ENCODE measurements at regions not wholly inside any gene's neighbourhood (a gene's known extent, or its start where the extent isn't known, plus 50 kb on each side); places are given as distances from the start of the nearest gene placed in this dataset.

DNA sequence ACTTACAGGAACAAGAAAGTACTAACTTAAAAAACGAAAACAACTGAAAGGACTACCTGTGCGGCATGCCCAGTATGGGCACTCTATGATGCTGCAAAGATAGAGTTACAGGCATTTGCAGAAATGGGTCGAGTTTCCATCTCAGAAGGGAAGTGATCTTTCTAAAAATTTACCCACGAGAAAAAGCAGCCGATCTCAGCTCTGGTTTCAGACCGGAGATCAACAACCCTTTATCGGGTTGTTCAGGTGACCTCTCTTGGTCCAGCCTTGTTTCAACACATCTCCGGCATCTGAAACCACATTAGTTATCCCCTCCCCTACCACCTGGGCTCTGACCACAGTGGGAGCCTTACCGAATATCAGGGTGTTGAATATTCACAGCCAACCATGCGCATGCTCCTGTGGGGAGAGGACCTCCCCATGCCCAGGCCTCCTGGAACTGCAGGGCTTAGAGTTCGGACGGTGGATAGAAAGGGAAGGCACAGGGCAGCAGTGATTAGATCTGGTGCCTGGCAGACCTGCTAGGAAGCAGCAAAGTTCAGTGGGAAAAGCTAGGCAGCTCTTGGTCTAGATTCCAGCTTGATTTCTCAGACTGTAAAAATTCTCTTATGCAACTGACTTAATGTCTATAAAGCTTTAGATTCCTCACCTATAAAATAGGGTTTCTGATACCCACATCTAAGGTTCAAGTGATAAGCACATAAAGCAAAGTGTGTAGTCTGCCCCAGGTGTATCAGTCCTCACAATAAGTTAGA lies 906.0 kb downstream of the VRK1 start:
- no peak for DNase-seq
- no peak for ATAC-seq
- intact Hi-C loops (cut with micrococcal nuclease), result no loop called here

DNA sequence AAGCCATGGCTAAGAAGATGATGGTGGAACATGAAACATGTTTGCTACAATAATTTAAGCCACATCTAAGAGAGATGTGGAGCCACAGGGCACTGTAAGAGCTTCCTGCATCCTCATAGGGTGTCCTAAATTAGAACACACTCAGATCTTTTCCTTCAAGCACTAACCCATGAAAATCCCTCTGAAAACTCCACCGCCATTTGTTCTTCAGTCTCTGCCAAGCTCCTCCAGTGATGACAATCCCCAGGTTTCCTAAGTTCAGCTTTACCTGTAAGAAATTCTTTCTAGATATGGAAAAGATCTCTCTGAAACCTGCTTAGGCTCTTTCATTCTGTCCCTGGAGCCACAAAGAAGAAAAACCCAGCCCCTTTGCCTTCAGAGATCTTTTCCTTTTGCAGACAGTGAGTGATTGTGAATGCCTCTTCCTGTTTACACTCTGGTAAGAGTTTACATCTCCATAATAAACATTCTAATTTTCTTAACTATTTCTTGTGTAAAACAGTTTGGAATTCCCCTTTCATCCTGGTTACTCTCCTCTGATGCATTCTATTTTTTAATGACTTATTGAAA lies 907.2 kb downstream of the VRK1 start:
- no peak for ATAC-seq
- DNase-seq, result no peak
- intact Hi-C loops (cut with micrococcal nuclease), result no loop called here

DNA sequence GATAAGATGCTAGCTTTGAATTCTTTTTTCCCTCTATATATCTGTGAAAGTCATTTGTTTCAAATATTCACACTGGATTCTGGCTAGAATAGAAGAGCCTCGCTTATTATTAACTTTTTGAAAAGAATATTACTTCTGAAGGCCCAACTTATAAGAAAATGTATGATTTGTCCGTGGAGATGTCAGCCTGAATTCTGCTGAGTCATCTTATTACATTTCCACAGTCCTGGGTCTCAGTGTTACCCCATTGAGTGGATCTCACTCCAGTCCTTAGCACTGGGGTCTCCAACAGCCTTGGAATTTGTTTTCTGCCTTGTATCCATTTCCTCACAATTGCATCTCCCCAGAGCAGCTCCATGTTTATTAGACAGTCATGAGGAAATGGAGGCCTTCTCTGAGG lies 907.9 kb downstream of the VRK1 start:
- ATAC-seq (no peak), DNase-seq (no peak)
- intact Hi-C loops (cut with micrococcal nuclease), result no loop called here

DNA sequence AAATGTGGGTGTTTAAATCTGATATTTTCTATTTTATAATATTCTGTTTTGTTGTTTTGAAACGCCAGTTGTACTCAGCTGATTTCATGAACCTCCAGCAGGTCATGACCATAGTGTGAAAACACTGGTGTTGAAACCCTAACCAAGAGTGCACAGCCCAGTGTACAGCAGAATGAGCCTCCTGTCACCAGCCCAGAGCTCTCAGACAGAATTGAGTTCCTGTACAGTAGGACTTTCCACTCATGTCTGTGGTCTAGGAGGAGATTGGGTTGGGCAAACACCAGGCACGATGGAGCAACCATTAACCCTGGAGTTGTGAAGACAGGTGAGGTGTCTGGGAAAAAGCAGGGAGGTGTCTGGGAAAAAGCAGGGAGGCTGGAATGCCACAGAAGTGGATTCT lies 908.8 kb downstream of the VRK1 start:
- no peak for ATAC-seq
- intact Hi-C loops (cut with micrococcal nuclease), result no loop called here
- no peak for DNase-seq

DNA sequence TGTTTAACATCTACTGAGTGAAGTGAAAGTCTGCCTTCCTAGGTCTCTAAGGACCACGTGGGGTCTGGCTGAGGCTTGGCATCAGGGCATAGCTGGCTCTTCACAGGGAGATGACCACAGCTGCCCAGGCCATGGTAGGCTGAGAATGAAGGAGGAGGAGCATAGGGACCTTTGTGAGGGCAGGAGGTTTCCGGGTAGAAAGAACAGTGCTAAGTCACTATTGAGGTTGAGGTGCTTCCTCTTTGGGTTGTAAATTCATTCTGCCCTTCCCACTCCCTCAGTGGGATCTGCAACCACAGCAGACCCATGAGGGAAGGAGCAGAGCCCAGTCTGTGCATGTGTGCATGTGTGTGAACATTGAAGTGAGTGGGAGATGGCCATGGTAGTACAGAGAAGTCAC lies 909.6 kb downstream of the VRK1 start:
- DNase-seq (no peak), ATAC-seq (no peak)
- intact Hi-C loops (cut with micrococcal nuclease), result no loop called here

DNA sequence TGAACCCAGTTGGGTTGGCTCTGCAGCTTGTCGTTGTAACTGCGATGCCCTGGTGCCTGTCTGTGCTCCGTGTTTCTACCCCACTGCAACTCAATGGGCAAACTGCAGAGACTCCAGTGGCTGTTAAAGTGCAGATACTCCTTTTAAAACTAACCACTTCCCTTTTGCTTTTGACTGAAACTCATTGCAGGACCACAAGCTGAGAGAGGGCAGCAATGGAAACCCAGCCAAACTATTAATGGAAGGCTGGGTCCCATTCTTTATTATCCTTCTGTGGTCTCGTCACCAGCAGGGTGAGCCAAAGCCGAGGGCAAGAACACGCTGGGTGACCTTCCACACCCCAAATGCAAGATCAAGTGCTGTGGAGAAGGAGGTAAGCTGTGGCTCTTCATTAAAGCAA lies 910.4 kb downstream of the VRK1 start:
- ATAC-seq (no peak), DNase-seq (no peak)
- intact Hi-C loops (cut with micrococcal nuclease), result no loop called here

DNA sequence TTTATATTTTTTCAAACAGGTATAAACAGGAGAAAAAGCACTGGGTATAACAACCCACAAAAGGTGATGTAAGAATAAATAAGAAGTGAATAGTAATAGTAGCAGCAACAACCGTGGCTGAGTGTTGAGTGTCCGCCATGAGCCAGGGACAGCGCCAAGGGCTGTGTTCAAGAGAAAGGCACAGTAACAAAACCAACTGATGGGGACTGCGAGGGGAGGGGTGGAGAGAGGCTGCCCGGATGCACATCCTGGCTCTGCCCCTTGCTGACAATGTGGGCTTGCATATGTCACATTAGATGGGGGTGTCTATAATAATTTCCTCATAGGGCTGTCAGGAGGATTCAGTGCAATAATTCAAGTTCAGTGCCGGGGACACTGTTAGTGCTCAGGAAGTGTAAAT lies 912.4 kb downstream of the VRK1 start:
- DNase-seq (no peak), ATAC-seq (no peak)
- intact Hi-C loops (cut with micrococcal nuclease), result no loop called here

DNA sequence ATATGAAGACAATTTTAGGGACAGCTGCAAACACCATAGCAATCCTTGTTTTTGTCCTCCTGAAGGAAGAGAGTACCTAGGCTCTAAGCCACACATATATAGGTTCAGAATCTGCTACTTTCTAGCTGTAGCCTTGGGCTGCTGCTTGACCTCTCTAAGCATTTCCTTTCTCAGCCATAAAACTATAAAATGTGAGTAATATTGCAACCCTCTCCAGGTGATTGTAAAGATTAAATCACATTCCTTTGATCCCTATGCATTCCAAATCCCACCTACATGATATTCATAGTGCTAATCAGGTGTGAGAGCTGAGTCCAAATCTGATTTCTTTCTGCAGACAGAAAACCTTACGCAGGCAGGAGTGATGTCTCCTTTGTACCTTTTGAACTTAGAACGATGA lies 913.5 kb downstream of the VRK1 start:
- no peak for ATAC-seq
- intact Hi-C loops (cut with micrococcal nuclease), result no loop called here
- DNase-seq, result no peak

DNA sequence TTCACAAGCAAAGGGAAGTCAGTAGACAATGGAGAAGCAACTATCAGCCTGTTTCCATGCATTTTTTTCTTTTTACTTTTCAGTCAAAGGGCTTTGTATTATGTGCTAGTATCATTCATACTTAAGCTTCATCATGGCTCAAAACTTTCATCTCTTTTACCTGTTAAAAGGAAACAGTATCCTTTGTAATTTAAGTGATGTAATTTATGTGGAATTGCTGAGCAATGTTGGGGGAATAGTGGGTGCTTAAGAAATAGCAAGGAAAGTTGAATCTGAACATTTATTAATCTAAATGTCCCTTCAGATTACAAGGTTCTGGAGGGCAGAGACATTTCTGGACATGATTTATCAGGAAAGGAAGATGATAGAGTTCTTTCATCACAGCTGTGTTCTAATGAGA lies 915.3 kb downstream of the VRK1 start:
- ATAC-seq (no peak), DNase-seq (no peak)
- intact Hi-C loops (cut with micrococcal nuclease), result no loop called here

DNA sequence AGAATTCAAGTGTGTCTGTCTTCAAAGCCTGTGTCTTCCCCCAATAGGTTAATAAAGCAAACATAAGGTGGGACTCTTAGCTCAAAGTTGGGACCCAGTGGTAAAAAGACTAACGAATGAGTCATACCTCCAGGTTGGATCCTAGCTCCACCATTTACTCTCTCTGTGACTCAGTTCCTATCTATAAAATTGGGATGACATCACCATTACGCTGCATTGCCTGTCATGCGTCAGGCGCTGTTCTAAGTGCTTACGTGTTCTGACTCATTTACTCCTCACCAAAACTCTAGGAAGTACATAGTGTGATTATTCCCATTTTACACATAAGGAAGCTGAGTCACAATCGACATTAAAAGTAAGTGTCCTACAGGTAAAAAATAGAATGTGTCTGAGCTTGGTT lies 915.8 kb downstream of the VRK1 start:
- DNase-seq, result no peak
- intact Hi-C loops (cut with micrococcal nuclease), result no loop called here
- no peak for ATAC-seq

DNA sequence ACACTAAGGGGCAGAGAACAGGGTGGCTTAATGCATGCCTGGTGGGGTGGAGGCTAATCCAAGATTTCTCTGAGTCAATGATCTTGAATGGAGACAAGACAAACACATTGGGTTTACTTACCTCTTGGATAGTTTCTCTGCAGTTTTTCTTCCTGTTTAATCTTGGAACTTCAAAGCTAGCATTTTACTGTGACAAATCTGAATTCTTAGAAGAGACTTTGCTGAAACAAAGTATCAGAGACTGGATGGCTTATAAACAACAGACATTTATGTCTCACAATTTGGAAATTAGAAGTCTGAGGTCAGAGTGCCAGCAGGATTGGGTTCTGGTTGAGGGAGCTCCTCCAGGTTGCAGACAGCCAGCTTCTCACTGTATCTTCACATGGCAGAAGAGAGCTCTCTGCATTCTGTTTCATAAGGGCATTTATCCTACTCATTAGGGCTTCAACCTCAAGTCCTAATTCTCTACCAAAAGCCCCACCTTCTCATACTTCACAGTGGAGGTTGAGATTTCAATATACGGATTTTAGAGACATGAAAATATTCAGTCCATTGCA lies 921.8 kb downstream of the VRK1 start:
- intact Hi-C loops (cut with micrococcal nuclease), result no loop called here

DNA sequence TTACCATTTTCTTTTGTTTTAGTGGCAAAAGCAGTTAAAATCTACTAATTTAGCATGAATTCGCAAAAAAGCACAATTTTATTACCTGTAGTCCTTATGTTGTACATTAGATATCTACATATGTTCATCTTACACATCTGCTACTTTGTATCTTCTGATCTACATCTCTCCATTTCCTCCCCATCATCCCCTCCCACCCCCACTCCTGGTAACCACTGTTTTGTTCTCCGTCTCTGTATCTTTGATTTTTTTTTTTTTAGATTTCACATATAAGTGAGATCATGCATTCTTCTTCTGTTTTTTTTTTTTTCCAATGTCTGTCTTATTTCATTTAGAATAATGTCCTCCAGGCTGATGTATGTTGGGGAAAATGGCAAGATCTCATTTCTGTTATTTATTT lies 922.7 kb downstream of the VRK1 start:
- ATAC-seq (no peak), DNase-seq (no peak)
- intact Hi-C loops (cut with micrococcal nuclease), result no loop called here

More for the DNA sequence above, 921.8 kb downstream of the VRK1 start:
- ATAC-seq, result no peak
- DNase-seq, result no peak

DNA sequence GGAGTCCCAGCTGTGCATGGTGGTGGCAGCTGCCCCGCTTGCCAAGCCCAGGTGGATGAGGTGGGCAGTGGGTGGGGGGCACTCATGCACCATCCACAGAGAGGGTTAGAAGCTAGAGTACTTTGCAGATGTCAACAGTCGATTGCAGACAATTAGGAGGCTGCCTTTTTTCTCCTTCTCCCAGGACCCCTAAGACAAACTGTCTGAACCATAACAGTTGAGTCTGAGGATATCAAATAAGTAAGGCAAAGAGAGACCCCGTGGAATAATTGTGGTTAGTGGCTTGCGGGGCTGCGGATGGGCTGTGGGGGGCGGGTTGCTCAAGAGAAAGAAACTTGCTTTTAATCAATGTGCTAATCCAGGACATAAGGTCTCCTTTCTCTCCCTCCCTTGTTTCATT lies 926.2 kb downstream of the VRK1 start:
- no peak for ATAC-seq
- intact Hi-C loops (cut with micrococcal nuclease), result no loop called here
- no peak for DNase-seq

DNA sequence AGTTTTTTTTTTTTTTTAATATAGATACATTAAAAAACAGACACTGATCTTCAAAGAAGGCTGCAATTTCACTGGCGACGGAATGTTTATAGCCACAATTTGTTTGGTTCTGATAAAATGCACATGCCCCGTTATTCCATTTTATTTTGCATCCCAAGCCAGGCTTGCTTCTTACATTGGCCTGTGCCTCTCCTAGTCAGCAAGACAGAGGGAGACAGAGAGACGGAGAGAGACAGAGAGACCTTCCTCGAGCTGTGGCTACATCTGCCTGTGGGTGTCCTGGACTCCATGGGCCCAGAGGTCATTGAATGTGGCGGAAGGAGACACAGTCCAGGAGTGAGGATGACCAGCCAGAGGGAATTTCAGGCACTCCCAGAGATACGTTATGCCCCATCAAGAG lies 926.6 kb downstream of the VRK1 start:
- no peak for ATAC-seq
- intact Hi-C loops (cut with micrococcal nuclease), result no loop called here
- no peak for DNase-seq

DNA sequence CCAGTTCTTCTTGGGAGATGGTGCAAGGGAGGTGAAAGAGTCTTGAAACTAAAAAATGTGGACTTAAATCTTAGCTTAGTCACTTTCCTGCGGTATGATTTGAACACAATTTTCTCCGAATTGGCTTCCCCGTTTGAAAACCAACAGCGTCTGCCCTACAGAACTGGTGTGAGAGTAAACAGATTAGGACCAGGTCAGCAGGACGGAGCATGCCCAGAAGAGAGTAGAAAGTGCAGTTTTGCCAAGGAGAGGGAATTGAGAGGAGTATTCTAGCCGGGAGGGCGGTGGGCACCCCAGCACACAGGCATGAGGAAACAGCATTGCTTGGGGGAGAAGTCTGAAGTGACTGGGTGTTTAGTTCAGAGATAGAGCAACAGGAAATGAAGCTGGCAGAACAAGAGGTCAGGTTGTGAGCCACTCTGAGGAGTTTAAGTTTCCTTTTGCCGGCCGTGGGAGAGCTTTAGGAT lies 927.1 kb downstream of the VRK1 start:
- no peak for ATAC-seq
- DNase-seq, result no peak
- intact Hi-C loops (cut with micrococcal nuclease), result no loop called here

DNA sequence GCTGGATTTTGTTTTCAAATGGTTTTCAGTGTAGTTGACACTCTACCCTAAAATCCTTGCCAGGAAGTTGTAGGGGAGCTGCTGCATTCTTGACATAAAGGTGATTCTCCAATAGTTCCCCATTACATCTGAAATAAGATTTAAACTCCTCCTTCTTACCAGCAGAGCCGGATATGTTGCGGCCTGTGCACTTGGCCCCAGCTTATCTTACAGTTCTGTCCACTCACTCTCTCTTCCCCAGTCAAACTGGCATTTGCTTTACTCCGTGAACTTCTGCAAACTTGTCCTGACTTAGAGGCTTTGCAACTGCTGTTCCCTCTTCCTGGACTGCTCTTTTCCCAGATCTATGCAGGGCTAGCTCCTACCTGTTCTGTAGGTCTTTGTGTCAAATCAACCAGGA lies 929.5 kb downstream of the VRK1 start:
- intact Hi-C loops (cut with micrococcal nuclease), result no loop called here
- ATAC-seq, result no peak
- DNase-seq, result no peak

DNA sequence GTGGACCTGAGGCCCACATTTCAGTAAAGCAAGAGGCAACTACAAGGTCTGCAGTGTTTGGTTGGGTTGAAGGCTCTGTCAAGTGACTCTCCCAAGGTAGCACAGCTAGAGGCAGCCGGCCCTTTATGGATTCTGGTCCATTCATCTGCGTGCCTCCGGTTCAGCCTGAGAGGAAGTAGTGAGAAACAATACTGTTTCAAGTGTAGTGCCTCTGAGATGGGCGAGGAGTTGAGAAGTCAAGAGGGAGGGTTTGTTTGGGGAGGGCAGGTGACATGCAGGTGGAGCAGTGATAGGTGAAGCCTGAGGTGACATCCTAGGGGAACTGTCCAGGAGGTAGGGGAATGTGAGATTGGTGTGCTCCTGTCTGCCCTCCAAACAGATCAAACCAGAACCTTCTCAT lies 933.5 kb downstream of the VRK1 start:
- ATAC-seq (no peak), DNase-seq (no peak)
- intact Hi-C loops (cut with micrococcal nuclease), result no loop called here

DNA sequence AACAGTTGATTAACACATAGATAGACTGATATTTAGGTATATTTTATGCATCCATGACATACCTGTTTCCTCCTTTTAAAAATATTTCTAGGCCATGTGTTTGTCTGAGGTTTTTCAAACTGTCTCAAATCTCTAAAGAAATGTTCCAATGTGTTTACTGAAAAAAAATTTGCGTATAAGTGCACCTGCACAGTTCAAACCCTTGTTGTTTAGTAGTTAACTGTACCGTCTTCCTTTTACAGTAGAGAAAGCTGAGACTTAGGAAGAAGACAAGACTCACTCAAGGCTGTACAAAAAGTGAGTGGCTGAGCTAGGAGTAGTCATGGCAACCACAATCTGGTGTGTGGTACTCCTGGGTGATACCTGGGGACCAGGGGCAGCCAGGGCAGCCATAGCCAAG lies 934.6 kb downstream of the VRK1 start:
- DNase-seq (no peak), ATAC-seq (no peak)
- intact Hi-C loops (cut with micrococcal nuclease), result no loop called here

DNA sequence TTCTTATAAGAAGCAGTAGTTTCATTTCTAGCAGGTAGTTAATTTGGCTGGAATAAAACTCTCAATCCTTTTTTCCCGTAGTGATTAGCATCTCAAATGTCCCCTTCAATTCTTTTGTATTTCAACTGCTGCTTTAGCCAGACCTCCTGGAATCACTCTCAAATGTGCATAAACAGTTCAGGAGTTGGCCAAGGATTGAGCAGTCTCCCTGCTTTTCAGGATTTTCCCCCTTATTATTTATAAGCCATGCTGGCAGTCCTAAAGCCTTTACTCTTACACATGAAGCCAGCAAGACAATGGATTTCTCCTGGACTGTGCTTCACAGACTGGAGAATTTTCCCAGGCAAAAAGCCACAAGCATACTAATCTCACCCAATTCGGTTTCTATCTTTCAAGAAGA lies 950.1 kb downstream of the VRK1 start:
- intact Hi-C loops (cut with micrococcal nuclease), result no loop called here
- DNase-seq, result no peak
- no peak for ATAC-seq

DNA sequence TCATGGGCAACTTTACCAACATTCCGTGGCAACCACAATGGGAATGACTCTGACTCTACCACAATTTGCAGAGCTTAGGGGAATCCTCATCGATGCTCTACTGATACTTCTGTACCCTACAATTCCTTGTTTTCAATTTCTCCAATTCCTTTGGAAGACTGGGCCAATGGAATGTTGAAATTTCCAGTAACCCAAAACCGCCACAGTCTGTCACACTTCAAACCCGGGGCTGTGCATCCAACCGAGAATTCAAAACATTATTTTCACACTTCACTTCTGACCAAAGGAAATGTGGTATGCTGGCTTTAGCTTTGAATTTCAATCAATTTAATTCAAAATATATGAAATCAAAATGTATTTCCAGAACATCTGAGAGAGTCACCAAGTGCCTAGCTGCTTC lies 951.4 kb downstream of the VRK1 start:
- DNase-seq, result no peak
- intact Hi-C loops (cut with micrococcal nuclease), result no loop called here
- no peak for ATAC-seq

DNA sequence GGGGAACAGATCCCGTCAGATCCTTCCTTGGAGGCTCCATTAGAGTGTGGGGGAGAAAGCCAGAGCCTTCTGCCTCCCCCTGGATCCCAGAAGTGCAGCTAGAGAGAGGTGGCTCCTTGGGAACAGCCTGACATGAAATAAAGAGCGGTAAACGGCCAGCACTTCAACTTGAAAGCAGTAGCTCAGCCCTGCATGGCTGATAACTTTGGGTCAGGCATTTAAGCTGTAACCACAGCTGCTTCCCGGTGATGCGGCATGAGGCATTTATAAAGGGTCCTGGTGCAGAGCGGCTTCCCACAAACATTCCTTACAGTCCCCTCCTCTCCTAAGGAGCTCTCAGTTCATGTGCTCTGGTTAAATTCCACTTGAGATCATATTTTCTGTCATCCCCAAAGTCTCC lies 960.3 kb downstream of the VRK1 start:
- DNase-seq, result no peak
- intact Hi-C loops (cut with micrococcal nuclease), result no loop called here
- ATAC-seq, result no peak

Data from left ventricle myocardium superior (tissue), 1 donor.